IPS-15b (cell line): ENCODE measurements at regions not wholly inside any gene's neighbourhood (a gene's known extent, or its start where the extent isn't known, plus 50 kb on each side); places are given as distances from the start of the nearest gene placed in this dataset.
"Not testable (repeated sequence)": the region's sequence is repeated elsewhere in the genome, so short reads cannot be mapped to it uniquely, and the experiment has no call there.

Source experiments
- H3K27me3 ChIP-seq: one replicate; pipeline ENCODE4 v1.6.1; 2013; ENCODE audit warnings: low read length; ENCODE audit not compliant: control insufficient read depth, insufficient read depth
- H3K36me3 ChIP-seq: one replicate; pipeline ENCODE4 v1.6.1; 2013; ENCODE audit warnings: low read length; ENCODE audit not compliant: control insufficient read depth, insufficient read depth
- H3K4me1 ChIP-seq: one replicate; pipeline ENCODE4 v1.6.1; 2013; ENCODE audit warnings: mild to moderate bottlenecking, low read length; ENCODE audit not compliant: control insufficient read depth, insufficient read depth
- H3K4me3 ChIP-seq: one replicate; pipeline ENCODE4 v1.5.1; 2013; ENCODE audit warnings: low read depth, low read length
- H3K9ac ChIP-seq: one replicate; pipeline ENCODE4 v1.6.1; 2013; ENCODE audit warnings: low read depth, mild to moderate bottlenecking, low read length
- H3K9me3 ChIP-seq: one replicate; pipeline ENCODE4 v1.6.1; 2013; ENCODE audit warnings: mild to moderate bottlenecking, low read length; ENCODE audit not compliant: control insufficient read depth, insufficient read depth

DNA sequence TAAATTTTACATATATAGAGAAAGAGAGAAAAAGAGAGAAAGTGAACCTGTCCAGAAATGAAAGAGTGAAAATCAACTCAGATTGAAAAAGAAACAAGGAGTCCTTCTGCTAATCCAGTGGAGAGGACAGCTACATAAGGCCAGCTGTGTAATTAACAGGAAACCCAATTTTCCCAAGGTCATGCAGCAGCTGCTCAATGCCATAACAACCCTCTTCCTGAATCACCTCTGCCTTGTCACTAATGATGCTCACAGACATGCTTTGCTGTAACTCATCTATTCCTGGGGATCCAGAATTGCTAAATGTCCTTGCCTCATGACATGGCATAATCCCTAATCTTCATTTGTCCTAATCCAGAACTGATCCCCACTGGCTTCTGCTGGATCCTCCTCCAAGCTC, 288.6 kb downstream of the NEBL start:
- Histone ChIP-seq H3K4me1 (no peaks in the 10 kb centered on the region), H3K9me3 (no peaks in the 10 kb centered on the region), H3K36me3 (no peaks in the 10 kb centered on the region), H3K9ac (no peak overlapping the region), H3K27me3 (no peaks in the 10 kb centered on the region), H3K4me3 (no peak overlapping the region)

DNA sequence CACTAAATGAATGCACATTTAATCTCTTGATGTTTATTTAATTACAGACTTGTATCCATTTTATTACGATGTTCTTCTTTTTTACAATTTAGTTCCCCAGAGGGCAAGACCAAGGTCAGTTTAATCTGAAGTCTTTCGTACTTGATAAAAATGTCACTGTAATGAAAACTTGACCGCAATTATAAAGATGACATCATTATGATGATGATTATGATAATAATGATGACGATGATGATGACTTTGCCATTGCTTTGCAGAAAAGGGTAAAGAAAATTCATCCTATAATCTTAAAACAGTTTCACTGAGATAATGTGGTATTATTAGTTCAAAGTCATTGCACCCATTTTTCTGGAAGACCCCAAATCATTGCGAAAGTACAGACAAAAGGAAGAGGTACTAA, 290.1 kb downstream of the NEBL start:
- H3K9ac ChIP-seq: no peak overlapping the region
- no peaks in the 10 kb centered on the region for H3K36me3 ChIP-seq
- no peaks in the 10 kb centered on the region for H3K27me3 ChIP-seq
- no peaks in the 10 kb centered on the region for H3K9me3 ChIP-seq
- no peaks in the 10 kb centered on the region for H3K4me1 ChIP-seq
- no peak overlapping the region for H3K4me3 ChIP-seq

DNA sequence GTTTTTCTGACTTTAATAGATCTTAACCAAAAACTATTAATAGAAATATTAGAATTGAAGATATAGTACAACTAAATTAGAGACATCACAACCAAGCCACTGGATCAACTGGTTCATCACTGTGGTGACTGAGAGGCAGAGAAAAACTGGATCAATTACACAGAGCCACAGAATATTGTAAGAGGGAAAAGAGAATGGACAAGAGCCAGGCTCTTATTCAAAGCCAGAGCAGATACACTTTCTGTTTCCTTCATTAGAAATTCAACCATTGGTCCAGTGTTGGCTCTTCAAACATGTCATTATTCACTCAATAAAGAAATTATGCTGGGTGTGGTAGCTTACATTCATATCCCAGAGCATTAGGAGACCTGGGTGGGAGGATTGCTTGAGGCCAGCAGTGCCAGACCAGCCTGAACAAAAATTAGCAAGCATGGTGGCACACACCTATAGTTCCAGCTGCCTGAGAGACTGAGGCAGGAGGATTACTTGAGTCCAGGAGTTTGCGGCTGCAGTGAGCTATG, 295.1 kb downstream of the NEBL start:
- Histone ChIP-seq H3K9ac (no peak overlapping the region), H3K4me1 (peaks cover 7% of the 10 kb centered on the region), H3K9me3 (no peaks in the 10 kb centered on the region), H3K27me3 (no peaks in the 10 kb centered on the region), H3K36me3 (no peaks in the 10 kb centered on the region), H3K4me3 (no peak overlapping the region)

- Histone ChIP-seq H3K27me3 (no peaks in the 10 kb centered on the region), H3K4me3 (no peak overlapping the region), H3K9me3 (no peaks in the 10 kb centered on the region), H3K9ac (no peak overlapping the region), H3K4me1 (peaks cover 9% of the 10 kb centered on the region), H3K36me3 (no peaks in the 10 kb centered on the region)
Observed at GRCh38 chr10:20598590-20598989, 298.5 kb downstream of the NEBL start.

DNA sequence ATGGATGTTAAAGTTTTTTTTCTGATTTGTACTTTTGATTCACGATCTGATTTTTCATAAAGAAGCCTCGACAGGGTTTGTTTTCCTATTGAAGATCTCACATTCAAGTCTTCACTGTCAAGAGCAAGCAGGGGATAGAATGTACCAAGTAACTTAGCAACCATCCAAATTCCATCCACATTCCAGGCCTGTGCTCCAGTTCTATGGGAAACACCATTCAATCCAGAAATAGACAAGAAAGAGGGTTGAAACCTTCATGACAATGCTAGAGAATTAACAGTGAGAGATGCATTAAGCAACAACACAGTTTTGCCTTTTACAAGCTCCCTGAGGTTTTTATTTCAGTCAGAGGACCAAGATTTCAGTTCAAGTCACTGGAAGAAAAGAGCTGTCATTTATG, 300.2 kb downstream of the NEBL start:
- Histone ChIP-seq H3K4me1 (peaks cover 9% of the 10 kb centered on the region), H3K36me3 (no peaks in the 10 kb centered on the region), H3K9me3 (no peaks in the 10 kb centered on the region), H3K4me3 (no peak overlapping the region), H3K27me3 (no peaks in the 10 kb centered on the region), H3K9ac (no peak overlapping the region)

DNA sequence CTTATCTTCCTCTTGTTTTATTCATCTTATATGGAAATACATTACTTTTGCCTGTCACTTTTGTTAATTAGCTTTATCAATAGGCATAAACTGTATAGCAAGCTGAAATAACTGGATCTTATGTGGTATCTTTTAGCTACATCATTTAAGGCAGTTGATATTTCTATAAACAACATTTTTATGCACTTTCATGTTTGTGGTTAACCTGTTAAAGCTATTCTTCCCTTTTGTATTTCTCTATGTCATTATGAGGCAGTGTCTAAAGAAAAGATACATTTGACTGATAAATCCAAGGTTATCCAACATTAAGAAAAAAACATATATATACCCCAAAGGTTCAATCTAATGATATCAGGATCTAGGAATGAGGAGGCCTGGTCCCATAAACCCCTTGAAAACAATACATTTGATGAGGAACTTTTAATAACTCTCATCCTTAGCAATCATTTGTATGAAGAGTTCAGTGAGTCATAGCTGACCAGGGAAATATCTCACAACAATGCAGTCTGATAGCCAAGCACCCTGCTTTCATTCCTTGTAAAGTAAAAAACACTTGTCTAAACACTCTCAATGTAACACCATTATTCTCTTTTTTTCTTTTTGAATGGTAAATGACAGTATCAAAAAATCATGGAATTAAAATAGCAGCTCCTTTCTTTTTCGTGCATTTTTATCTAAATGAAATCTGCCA, 300.9 kb downstream of the NEBL start:
- Histone ChIP-seq H3K9ac (no peak overlapping the region), H3K9me3 (no peaks in the 10 kb centered on the region), H3K36me3 (no peaks in the 10 kb centered on the region), H3K27me3 (no peaks in the 10 kb centered on the region), H3K4me1 (peaks cover 9% of the 10 kb centered on the region), H3K4me3 (no peak overlapping the region)

DNA sequence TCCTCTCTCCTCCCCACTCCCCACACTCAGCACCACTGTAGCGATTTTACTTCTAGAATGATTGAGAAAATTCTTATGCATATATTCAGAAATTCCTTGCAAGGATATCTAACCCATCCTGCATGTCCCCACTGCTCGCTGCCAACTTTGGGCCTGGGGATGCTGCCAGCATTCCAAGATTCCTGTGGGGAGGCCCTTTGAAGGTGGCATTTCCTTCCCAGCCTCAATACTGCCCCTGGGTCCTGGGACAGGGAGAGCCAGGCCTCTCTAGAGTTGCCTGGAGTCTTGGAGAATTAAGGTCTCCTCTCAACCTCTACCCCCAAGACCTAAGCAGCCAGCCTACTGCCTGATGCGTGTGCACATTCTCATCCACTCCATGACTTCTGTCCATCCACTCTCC, 303.5 kb downstream of the NEBL start:
- Histone ChIP-seq H3K4me3 (no peak overlapping the region), H3K9me3 (no peaks in the 10 kb centered on the region), H3K9ac (no peak overlapping the region), H3K27me3 (no peaks in the 10 kb centered on the region), H3K36me3 (no peaks in the 10 kb centered on the region), H3K4me1 (peaks cover 6% of the 10 kb centered on the region)

- Histone ChIP-seq H3K27me3 (no peaks in the 10 kb centered on the region), H3K4me3 (no peak overlapping the region), H3K9me3 (no peaks in the 10 kb centered on the region), H3K4me1 (no peaks in the 10 kb centered on the region), H3K36me3 (no peaks in the 10 kb centered on the region), H3K9ac (no peak overlapping the region)
Observed at GRCh38 chr10:20582041-20582440, 315.1 kb downstream of the NEBL start.

- Histone ChIP-seq H3K9ac (no peak overlapping the region), H3K9me3 (no peaks in the 10 kb centered on the region), H3K4me1 (no peaks in the 10 kb centered on the region), H3K27me3 (no peaks in the 10 kb centered on the region), H3K4me3 (no peak overlapping the region), H3K36me3 (no peaks in the 10 kb centered on the region)
Observed at GRCh38 chr10:20573924-20574323, 323.2 kb downstream of the NEBL start.

- H3K9me3 ChIP-seq, H3K4me3 ChIP-seq, H3K27me3 ChIP-seq, H3K36me3 ChIP-seq, H3K9ac ChIP-seq, H3K4me1 ChIP-seq: not testable (repeated sequence)
Observed at GRCh38 chr10:20555990-20556389, 341.1 kb downstream of the NEBL start.

- Histone ChIP-seq H3K9me3 (peaks cover 4% of the 10 kb centered on the region), H3K9ac (no peak overlapping the region), H3K4me3 (no peak overlapping the region), H3K27me3 (no peaks in the 10 kb centered on the region), H3K36me3 (no peaks in the 10 kb centered on the region), H3K4me1 (no peaks in the 10 kb centered on the region)
Observed at GRCh38 chr10:20552382-20552781, 344.7 kb downstream of the NEBL start.

DNA sequence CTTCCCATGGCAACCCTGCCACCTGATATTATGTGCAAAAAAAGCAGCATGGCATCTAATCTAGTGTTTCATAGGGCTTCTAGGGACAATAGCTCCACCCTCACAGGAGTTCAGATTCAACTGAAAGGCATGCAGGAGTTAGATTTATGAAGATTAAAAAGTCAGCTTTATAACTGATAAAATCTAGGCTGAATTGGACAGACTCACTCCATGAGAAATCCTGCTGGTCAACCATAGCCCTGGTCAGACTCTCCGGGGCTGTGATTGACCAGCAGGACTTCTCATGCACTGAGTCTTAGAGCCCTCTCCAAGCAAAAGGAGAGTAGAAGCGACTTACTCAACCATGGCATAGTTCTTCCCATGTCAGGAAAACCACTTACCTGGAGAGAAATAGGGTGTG, 345.4 kb downstream of the NEBL start:
- Histone ChIP-seq H3K4me1 (no peaks in the 10 kb centered on the region), H3K9ac (no peak overlapping the region), H3K9me3 (peaks cover 4% of the 10 kb centered on the region), H3K4me3 (no peak overlapping the region), H3K36me3 (no peaks in the 10 kb centered on the region), H3K27me3 (no peaks in the 10 kb centered on the region)
